Neural progenitor cell (in vitro differentiated cells): ENCODE measurements at regions not wholly inside any gene's neighbourhood (a gene's known extent, or its start where the extent isn't known, plus 50 kb on each side); places are given as distances from the start of the nearest gene placed in this dataset.
"Not testable (repeated sequence)": the region's sequence is repeated elsewhere in the genome, so short reads cannot be mapped to it uniquely, and the experiment has no call there.

Experiments used
- CTCF ChIP-seq: fragments of 200-600 bp; sonication (generic); IDR thresholded peaks from 2 replicates; pipeline ENCODE4 v1.5.1; 2017; ENCODE audit warnings: antibody characterized with exemption, mild to moderate bottlenecking
- EZH2 ChIP-seq: fragments of 200-600 bp; sonication (generic); IDR thresholded peaks from 2 replicates; pipeline ENCODE4 v1.6.1; 2017; ENCODE audit warnings: antibody characterized with exemption, mild to moderate bottlenecking, moderate library complexity
- EZH2phosphoT487 ChIP-seq: fragments of 200-600 bp; sonication (generic); IDR thresholded peaks from 2 replicates; pipeline ENCODE4 v1.6.1; 2017; ENCODE audit warnings: antibody characterized with exemption

DNA sequence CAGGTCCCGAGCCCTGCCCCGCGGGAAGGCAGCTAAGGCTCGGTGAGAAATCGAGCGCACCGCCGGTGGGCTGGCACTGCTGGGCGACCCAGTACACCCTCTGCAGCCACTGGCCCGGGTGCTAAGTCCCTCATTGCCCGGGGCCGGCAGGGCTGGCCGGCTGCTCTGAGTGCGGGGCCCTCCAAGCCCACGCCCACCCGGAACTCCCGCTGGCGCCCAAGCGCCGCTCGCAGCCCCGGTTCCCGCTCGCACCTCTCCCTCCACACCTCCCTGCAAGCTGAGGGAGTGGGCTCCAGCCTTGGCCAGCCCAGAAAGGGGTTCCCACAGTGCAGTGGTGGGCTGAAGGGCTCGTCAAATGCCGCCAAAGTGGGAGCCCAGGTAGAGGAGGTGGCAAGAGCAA, 63.2 kb upstream of the IER3 start:
- TF ChIP-seq CTCF, EZH2, EZH2phosphoT487: not testable (repeated sequence)
